Epithelial cell of esophagus (primary cell): ENCODE measurements at regions not wholly inside any gene's neighbourhood (a gene's known extent, or its start where the extent isn't known, plus 50 kb on each side); places are given as distances from the start of the nearest gene placed in this dataset.
A peak's percentile ranks its signal among the peaks of the same experiment; 100 is the strongest.

Source experiments
- DNase-seq: peaks from one replicate; pipeline ENCODE4 v3.0.0; 2010; ENCODE audit warnings: low read depth
- H3K4me3 ChIP-seq: 2 replicates; pipeline ENCODE4 v1.5.1; 2011; ENCODE audit warnings: mild to moderate bottlenecking, low read length, control low read depth
- CTCF ChIP-seq: IDR thresholded peaks from 2 replicates; pipeline ENCODE4 v1.5.1; 2011; ENCODE audit warnings: low read depth, mild to moderate bottlenecking, low read length, control low read depth, inconsistent platforms; ENCODE audit not compliant: insufficient read depth; ENCODE audit errors: missing control alignments

- TF ChIP-seq CTCF, result no peak
- DNase-seq, result peak; percentile 78
- H3K4me3 ChIP-seq, result no peak overlapping the region
Measured at GRCh38 chr10:3530783-3531645, 254.0 kb downstream of the KLF6 start.

GRCh38 chr10:3530346-3530745, 254.7 kb downstream of the KLF6 start:
- H3K4me3 ChIP-seq, result no peak overlapping the region
- peak; percentile 94 for DNase-seq
- no peak for TF ChIP-seq CTCF

DNA sequence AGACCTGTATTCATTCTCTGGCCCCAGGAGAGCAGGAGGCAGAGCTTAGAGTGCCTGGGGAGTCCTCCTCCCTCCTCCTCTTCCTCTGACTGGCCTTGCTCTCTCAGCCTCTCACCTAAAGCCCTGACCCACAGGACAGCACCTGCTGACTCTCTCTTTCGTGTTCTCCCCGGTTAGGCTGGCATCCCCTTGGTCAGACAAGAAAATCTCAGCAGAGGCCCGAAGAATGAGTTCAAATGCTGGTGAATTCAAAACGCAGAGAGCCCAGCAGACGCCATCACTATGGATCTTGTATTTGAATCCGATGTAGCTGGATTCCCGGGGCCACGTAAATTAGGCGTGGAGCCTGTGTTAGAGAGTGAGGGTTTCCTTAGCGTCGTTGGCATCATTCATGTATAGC, 255.3 kb downstream of the KLF6 start:
- no peak for DNase-seq
- H3K4me3 ChIP-seq, result no peak overlapping the region
- no peak for TF ChIP-seq CTCF

GRCh38 chr10:3528823-3529403, 256.1 kb downstream of the KLF6 start:
- no peak for DNase-seq
- no peak overlapping the region for H3K4me3 ChIP-seq
- TF ChIP-seq CTCF, result no peak

- H3K4me3 ChIP-seq, result no peak overlapping the region
- DNase-seq, result peak; percentile 26
- no peak for TF ChIP-seq CTCF
Measured at GRCh38 chr10:3528271-3528670, 256.7 kb downstream of the KLF6 start.

DNA sequence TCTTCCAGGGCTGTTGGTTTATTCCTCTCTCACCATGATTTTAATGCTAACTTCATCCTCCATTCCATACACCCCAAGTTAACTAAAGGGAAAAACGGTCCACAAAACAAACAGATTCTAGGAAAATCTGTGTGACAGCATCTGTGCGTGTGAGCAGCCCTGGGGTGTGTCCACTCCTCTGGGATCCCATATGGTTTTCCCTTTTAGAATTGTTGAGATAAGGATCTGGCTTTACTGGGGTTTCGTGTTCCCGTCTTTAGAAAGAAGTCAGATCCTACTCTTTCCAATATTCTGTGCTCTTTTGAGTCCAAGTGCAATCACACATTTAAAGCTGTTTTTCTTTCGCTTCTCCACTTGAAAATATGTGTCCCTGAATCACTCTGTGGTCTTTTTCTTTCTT, 257.1 kb downstream of the KLF6 start:
- TF ChIP-seq CTCF, result no peak
- no peak for DNase-seq
- H3K4me3 ChIP-seq, result no peak overlapping the region
